ENCODE measurements at regions not wholly inside any gene's neighbourhood (a gene's known extent, or its start where the extent isn't known, plus 50 kb on each side); places are given as distances from the start of the nearest gene placed in this dataset.

- H3K9me3 ChIP-seq: no peaks in the 10 kb centered on the region
- no peak overlapping the region for H3K27ac ChIP-seq
- no peaks in the 10 kb centered on the region for H3K36me3 ChIP-seq
- no peak overlapping the region for H3K4me3 ChIP-seq
- H3K4me1 ChIP-seq: no peaks in the 10 kb centered on the region
- no peaks in the 10 kb centered on the region for H3K27me3 ChIP-seq
- DNase-seq (ENCODE audit: low spot score): no peak
- no peak for TF ChIP-seq CTCF (IDR thresholded peaks at IDR 0.05)
Measured at GRCh38 chr18:10298346-10298745, 156.1 kb upstream of the APCDD1 start.

GRCh38 chr18:10299643-10300042 is 154.8 kb upstream of the APCDD1 start:
- no peak for TF ChIP-seq CTCF (IDR thresholded peaks at IDR 0.05)
- Histone ChIP-seq H3K4me3 (no peak overlapping the region), H3K4me1 (peaks cover 0 to 2% of the 10 kb centered on the region in 2 donors), H3K27ac (no peak overlapping the region), H3K36me3 (no peaks in the 10 kb centered on the region), H3K9me3 (no peaks in the 10 kb centered on the region), H3K27me3 (no peaks in the 10 kb centered on the region)
- no peak for DNase-seq (ENCODE audit: low spot score)

- no peak for TF ChIP-seq CTCF (IDR thresholded peaks at IDR 0.05)
- Histone ChIP-seq H3K27ac (no peak overlapping the region), H3K27me3 (no peaks in the 10 kb centered on the region), H3K4me1 (peaks cover 0 to 3% of the 10 kb centered on the region in 2 donors), H3K4me3 (no peak overlapping the region), H3K36me3 (no peaks in the 10 kb centered on the region), H3K9me3 (no peaks in the 10 kb centered on the region)
- no peak for DNase-seq (ENCODE audit: low spot score)
Measured at GRCh38 chr18:10300739-10301138, 153.7 kb upstream of the APCDD1 start.

GRCh38 chr18:10301831-10302483 is 152.5 kb upstream of the APCDD1 start:
- Histone ChIP-seq H3K27ac (no peak overlapping the region), H3K36me3 (no peaks in the 10 kb centered on the region), H3K4me1 (peaks cover 0 to 3% of the 10 kb centered on the region in 2 donors), H3K4me3 (no peak overlapping the region), H3K27me3 (no peaks in the 10 kb centered on the region), H3K9me3 (no peaks in the 10 kb centered on the region)
- DNase-seq (ENCODE audit: low spot score): no peak
- TF ChIP-seq CTCF (IDR thresholded peaks at IDR 0.05): no peak

GRCh38 chr18:10303171-10303570 is 151.3 kb upstream of the APCDD1 start:
- no peaks in the 10 kb centered on the region for H3K36me3 ChIP-seq
- H3K9me3 ChIP-seq: no peaks in the 10 kb centered on the region
- peaks cover 0 to 3% of the 10 kb centered on the region in 2 donors for H3K4me1 ChIP-seq
- H3K27ac ChIP-seq: no peak overlapping the region
- H3K4me3 ChIP-seq: no peak overlapping the region
- DNase-seq (ENCODE audit: low spot score): no peak
- TF ChIP-seq CTCF (IDR thresholded peaks at IDR 0.05): no peak
- H3K27me3 ChIP-seq: no peaks in the 10 kb centered on the region

- no peaks in the 10 kb centered on the region for H3K9me3 ChIP-seq
- no peak overlapping the region for H3K4me3 ChIP-seq
- H3K27me3 ChIP-seq: no peaks in the 10 kb centered on the region
- no peak overlapping the region for H3K27ac ChIP-seq
- no peak for TF ChIP-seq CTCF (IDR thresholded peaks at IDR 0.05)
- peaks cover 0 to 3% of the 10 kb centered on the region in 2 donors for H3K4me1 ChIP-seq
- peak; percentile 82 for DNase-seq (ENCODE audit: low spot score)
- no peaks in the 10 kb centered on the region for H3K36me3 ChIP-seq
Measured at GRCh38 chr18:10304853-10305252, 149.6 kb upstream of the APCDD1 start.
